ENCODE measurements at regions not wholly inside any gene's neighbourhood (a gene's known extent, or its start where the extent isn't known, plus 50 kb on each side); places are given as distances from the start of the nearest gene placed in this dataset.
A peak's percentile ranks its signal among the peaks of the same experiment; 100 is the strongest.

DNA sequence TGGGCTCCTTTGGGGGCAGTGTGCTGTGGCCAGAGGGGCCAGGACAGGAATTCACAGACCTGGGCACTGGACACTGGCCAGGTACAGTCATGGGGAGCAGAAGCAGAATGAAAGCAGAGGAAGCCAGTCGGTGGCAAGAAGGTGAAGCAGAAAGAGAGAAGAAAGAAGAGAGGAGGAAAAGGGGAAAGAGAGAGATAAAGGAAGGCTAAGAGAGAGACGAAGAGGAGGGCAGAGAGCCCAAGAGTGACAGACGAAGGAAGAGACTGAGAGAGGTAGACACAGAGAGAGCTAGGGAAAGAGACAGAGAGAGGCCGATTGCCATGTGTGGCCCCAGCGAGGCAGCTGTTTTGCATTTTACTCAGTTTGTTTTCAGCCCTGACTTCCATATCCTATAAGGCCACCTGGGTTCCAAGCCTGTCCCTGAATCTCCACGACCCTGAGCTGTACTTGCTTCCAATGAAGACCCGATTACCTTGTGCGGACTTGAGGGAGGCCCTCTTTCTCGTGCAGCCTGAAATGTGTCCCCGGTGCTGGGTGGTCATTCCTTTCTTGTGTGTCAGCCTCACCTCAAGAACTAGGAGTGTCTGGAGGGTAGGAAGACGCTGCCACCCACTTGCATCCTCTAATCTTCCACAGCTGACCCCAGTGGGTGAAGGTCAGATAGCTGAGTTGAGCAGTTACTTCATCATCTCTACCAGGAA is 73.9 kb downstream of the LSM3 start:
- no peak for DNase-seq (ENCODE audit: low read depth in 1 of 2, low spot score in 1 of 2)
- TF ChIP-seq JUND (IDR thresholded peaks at IDR 0.05; ENCODE audit: low read depth), result no peak
- in situ Hi-C loops (cut with HindIII; ENCODE audit: low pct_unique_long_range_greater_than_20kb, low sequenced_read_pairs), result no loop called here

DNA sequence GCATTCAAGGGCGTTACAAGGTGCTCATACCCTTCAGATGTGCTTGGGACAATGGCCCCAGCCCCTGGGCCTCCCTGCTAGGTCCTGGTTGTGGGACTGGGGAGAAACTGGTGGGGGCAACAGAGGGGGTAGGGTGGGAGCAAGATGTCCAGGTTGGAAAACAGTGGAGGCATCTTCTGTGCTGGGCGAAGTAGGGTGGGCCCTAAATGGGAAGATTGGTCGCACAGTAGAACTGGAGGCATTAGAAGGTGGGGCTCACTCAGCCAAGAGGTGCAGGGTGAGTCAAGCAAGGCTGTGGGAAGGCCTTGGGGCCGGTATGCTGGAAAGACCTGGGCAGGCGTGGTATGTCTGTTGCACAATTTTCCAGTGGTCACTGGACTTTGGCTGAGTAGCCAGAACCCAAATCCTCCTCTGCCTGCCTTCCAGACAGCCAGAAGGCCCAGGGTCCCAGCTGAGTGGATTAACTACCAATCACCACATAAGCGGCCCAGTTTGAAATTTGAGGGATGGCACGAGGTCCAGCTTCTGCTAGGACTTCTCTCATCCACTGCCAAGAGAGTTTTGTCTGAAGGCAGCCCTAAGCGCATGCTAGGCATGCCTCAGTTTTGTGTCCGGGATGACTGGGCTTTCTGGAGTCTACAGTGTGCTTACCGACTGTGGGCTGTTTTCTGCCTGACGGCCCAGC is 74.5 kb downstream of the LSM3 start:
- in situ Hi-C loops (cut with HindIII; ENCODE audit: low pct_unique_long_range_greater_than_20kb, low sequenced_read_pairs), result no loop called here
- DNase-seq (ENCODE audit: low read depth in 1 of 2, low spot score in 1 of 2), result no peak
- no peak for TF ChIP-seq JUND (IDR thresholded peaks at IDR 0.05; ENCODE audit: low read depth)

DNA sequence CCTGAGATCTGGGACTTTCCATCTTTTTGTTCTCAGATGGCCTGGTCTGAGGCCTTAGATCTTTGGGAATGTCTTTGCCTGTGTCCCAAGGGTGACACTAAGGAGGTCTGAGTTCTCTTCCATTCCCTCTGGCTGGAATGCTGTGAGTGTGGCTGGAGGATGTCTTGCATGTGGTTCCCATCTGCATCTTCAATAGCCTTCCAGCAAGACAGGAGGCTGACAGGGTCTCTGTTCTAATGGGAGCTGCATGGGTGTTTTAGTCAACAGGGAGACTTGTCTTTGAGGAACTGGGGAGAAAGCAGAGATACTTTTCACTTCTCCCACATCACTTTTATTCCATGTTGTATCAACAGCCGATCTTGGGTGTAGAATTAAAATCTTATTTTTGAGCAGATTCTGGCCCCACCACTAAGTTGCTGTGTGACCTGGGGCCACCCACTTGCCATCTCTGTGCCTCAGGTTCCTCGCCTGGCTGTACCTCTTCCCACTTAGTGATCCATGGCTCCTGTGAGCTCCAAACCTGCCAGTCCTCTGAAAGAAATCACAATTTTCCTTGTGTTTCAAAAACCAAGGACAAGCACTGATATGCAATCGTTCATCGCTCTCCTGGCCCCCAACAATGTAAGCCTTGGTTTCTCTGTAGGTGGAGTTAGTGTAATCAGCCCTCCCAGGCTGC is 75.2 kb downstream of the LSM3 start:
- in situ Hi-C loops (cut with HindIII; ENCODE audit: low pct_unique_long_range_greater_than_20kb, low sequenced_read_pairs), result no loop called here
- no peak for TF ChIP-seq JUND (IDR thresholded peaks at IDR 0.05; ENCODE audit: low read depth)

GRCh38 chr3:14254812-14255702 is 76.4 kb downstream of the LSM3 start:
- no peak for TF ChIP-seq JUND (IDR thresholded peaks at IDR 0.05; ENCODE audit: low read depth)
- in situ Hi-C loops (cut with HindIII; ENCODE audit: low pct_unique_long_range_greater_than_20kb, low sequenced_read_pairs), result no loop called here
- DNase-seq (ENCODE audit: low read depth in 1 of 2, low spot score in 1 of 2), result no peak

More for the DNA sequence above, 75.2 kb downstream of the LSM3 start:
- DNase-seq (ENCODE audit: low read depth in 1 of 2, low spot score in 1 of 2), result no peak

DNA sequence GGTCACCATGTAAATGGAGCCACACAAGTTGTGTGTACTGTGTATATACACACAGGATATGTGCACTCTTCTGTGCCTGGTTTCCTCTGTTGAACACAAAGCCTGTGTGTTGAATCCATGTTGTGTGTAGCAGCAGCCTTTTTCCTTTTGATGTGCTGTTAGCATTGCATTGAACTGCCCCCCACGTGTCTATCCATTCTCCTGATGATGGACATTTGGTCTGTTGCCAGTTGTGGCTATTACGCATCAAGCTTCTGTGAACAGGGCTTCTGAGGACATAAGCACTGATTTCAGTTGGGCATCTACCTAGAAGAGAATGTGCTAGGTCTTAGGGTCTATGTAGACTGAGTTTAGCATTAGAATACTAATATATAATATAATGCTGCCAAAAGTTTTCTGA is 77.4 kb downstream of the LSM3 start:
- no peak for DNase-seq (ENCODE audit: low read depth in 1 of 2, low spot score in 1 of 2)
- in situ Hi-C loops (cut with HindIII; ENCODE audit: low pct_unique_long_range_greater_than_20kb, low sequenced_read_pairs), result no loop called here
- TF ChIP-seq JUND (IDR thresholded peaks at IDR 0.05; ENCODE audit: low read depth), result no peak

DNA sequence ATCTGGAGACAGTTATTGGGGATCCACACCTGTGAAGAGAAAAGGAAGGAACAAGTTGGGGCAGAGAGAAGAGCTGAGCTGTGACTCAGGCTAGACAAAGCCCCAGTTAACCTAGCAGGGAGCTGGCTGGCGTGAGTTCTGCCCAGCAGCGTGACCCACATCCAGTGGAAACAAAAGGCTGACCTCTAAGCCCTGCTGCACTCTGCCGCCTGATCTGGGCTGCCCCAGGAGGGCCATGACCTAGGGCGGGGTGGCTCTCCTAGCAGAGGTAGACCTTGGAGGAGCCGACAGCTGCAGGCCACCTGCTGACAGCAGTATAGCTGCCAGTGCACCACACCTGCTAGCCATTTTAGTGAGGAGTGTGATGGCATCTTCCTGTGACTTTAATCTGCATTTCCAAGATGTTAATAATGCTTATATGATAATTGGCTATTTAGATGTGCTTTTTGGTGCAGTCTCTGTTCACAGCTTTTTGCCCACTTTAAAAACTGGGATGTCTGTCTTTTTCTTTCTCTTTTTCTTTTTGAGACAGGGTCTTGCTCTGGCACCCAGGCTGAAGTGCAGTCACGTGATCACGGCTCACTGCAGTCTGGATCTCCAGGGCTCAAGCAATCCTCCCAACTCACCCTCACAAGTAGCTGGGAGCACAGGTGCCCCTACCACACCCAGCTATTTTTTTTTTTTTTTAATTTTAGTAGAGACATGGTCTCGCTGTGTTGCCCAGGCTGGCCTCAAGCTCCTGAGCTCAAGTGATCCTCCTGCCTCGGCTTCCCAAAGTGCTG is 78.1 kb downstream of the LSM3 start:
- DNase-seq (ENCODE audit: low read depth in 1 of 2, low spot score in 1 of 2), result peak in 1 of 2 experiments; percentile 51
- in situ Hi-C loops (cut with HindIII; ENCODE audit: low pct_unique_long_range_greater_than_20kb, low sequenced_read_pairs), result no loop called here

GRCh38 chr3:14258906-14259904 is 80.6 kb downstream of the LSM3 start:
- in situ Hi-C loops (cut with HindIII; ENCODE audit: low pct_unique_long_range_greater_than_20kb, low sequenced_read_pairs), result no loop called here
- DNase-seq (ENCODE audit: low read depth in 1 of 2, low spot score in 1 of 2), result no peak
- TF ChIP-seq JUND (IDR thresholded peaks at IDR 0.05; ENCODE audit: low read depth), result no peak

More for the DNA sequence above, 78.1 kb downstream of the LSM3 start:
- TF ChIP-seq JUND (IDR thresholded peaks at IDR 0.05; ENCODE audit: low read depth), result no peak

- DNase-seq (ENCODE audit: low read depth in 1 of 2, low spot score in 1 of 2), result no peak
- TF ChIP-seq JUND (IDR thresholded peaks at IDR 0.05; ENCODE audit: low read depth), result no peak
- in situ Hi-C loops (cut with HindIII; ENCODE audit: low pct_unique_long_range_greater_than_20kb, low sequenced_read_pairs), result no loop called here
Observed at GRCh38 chr3:14260463-14260862, 81.8 kb downstream of the LSM3 start.

DNA sequence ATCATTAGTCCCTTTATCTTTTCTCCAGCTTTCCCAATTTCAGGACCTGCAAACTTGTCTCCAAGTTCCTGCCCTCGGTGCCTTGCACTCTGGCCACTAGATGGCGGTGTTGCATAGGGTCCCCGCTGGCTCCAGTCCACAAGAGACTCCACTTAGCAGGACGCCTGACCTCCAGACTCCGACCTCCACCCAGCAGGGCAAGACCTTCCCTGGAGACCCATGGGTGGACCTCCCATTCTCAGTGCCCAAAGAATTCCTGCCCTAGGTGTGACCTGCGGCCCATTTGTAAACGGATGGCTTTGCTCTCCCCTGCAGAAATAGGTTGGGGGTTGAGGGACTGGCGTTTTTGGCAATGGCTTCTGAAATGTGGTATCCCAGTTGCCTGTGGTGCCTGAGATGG is 82.6 kb downstream of the LSM3 start:
- in situ Hi-C loops (cut with HindIII; ENCODE audit: low pct_unique_long_range_greater_than_20kb, low sequenced_read_pairs), result no loop called here
- peak; percentile 77 to 88 for DNase-seq (ENCODE audit: low read depth in 1 of 2, low spot score in 1 of 2)
- TF ChIP-seq JUND (IDR thresholded peaks at IDR 0.05; ENCODE audit: low read depth), result no peak

DNA sequence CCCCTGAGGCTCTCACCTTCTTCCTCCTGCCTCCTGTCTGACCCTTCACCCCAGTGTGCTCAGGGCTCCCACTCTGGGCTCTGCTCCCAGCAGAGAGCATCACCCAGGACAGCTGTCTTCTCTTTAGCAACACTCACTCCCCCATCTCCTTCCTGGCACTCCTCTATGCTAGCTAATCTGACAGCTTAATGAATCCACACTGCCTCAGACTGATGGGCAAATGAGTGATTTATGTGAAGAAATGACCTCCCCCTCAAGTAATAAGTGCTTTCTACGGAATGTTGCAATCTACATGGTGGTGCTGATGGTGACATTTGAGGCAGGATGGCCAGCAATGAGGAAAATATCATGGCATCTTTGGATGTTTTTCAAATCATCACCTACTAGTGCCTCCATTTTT is 83.6 kb downstream of the LSM3 start:
- DNase-seq (ENCODE audit: low read depth in 1 of 2, low spot score in 1 of 2), result no peak
- no peak for TF ChIP-seq JUND (IDR thresholded peaks at IDR 0.05; ENCODE audit: low read depth)
- in situ Hi-C loops (cut with HindIII; ENCODE audit: low pct_unique_long_range_greater_than_20kb, low sequenced_read_pairs), result no loop called here

- in situ Hi-C loops (cut with HindIII; ENCODE audit: low pct_unique_long_range_greater_than_20kb, low sequenced_read_pairs), result no loop called here
- no peak for DNase-seq (ENCODE audit: low read depth in 1 of 2, low spot score in 1 of 2)
- no peak for TF ChIP-seq JUND (IDR thresholded peaks at IDR 0.05; ENCODE audit: low read depth)
Observed at GRCh38 chr3:14262867-14263266, 84.2 kb downstream of the LSM3 start.

All from T47D (cell line).